Left hindlimb (tissue), 1 donor: ENCODE measurements at regions not wholly inside any gene's neighbourhood (a gene's known extent, or its start where the extent isn't known, plus 50 kb on each side); places are given as distances from the start of the nearest gene placed in this dataset.
A peak's percentile ranks its signal among the peaks of the same experiment; 100 is the strongest.
"Not testable (repeated sequence)": the region's sequence is repeated elsewhere in the genome, so short reads cannot be mapped to it uniquely, and the experiment has no call there.

Source experiments
- DNase-seq: peaks from one replicate; pipeline ENCODE4 v3.0.0-alpha.2; 2018

DNA sequence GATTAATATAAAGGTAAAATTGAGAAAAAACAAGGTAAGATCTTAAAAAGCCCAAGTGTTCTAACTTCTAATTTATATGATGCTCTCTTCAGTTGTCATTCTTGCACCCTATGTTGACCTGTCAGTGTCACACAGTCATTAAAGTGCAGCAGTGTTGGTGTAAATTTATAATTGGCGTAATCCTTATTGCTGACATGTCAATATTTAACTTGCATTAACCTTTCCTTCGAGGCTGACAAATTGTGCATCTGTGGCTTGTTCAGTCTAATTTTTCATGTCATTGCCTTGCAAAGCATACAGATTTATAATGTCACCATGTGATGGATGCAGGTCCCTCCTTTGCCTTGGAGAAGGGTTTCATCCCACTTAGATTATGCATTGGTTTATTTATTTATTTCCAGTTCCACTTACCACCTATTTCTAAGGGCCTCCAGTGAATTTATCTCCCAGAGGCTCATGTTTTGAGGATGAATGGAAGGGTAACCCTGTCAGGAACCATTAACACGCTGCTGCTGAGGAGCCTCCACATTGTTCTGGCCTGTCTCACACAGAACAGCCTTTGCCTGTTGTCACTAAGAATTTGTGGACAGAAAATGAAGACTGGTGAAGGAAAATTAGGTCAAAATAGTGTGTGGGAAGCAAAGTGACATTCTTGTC, 1098.5 kb upstream of the LCORL start:
- DNase-seq: no peak

GRCh38 chr4:19117022-19117421, 1095.5 kb upstream of the LCORL start:
- DNase-seq: no peak

DNA sequence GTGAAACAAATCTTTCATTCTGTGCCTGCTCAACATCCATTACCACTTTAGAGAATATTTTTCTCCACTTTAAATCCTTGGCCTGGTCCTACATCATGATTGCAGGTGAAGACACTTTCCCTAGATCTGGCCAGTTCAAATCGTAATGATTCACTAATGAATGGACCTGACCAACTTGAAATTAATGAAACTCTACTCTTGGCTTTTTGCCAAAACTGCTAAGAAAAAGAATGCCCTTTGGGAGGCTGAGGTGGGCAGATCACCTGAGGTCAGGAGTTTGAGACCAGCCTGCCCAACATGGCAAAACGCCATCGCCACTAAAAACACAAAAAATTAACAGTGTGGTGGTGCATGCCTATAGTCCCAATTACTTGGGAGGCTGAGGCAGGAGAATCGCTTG, 1082.6 kb upstream of the LCORL start:
- DNase-seq: no peak

DNA sequence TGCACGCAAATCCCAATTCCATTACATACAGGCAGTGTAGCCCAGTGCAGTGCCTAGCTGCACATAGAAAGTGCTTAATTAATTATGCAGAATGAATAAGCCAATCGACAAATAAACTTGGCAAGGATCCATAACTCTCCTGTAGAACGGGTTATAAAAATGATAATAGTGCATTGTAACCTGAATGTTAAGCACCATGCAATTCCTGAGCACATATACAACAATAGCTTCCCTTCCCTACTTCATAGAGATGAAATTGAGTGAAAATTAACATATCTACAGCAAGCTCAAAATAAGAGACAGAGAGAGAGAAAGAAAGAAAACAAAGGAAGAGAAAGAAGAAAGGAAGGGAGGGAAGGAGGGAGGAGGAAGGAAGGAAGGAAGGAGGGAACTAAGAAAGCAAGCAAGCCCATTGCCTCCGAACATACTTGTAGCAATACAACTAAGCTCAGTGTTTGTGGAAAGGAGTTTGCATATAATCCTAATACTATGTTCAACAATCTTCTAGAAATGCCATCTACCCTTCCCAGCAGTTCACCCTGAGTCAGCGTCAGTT, 1074.0 kb upstream of the LCORL start:
- DNase-seq: no peak

- DNase-seq: no peak
Measured at GRCh38 chr4:19093951-19094350, 1072.4 kb upstream of the LCORL start.

GRCh38 chr4:19092797-19093196, 1071.2 kb upstream of the LCORL start:
- no peak for DNase-seq

DNA sequence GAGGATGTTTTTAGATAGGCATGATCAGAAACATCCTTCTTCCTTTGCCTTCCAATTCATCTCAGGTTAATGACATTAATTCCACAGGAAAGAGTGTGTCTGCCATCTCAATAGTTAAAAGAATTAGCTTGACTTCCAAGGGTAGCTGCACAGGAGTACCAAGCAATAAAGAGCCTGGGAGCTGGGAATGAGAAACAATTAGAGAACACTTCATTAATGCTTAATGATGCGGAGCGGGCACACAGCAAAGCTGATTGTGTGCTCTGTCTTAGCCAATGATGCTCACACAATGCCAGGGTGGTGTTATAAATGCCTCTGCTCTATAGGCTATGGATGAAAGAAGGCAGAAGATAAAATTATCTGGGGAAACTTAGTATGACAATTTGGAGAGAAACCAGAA, 1052.5 kb upstream of the LCORL start:
- DNase-seq: no peak

DNA sequence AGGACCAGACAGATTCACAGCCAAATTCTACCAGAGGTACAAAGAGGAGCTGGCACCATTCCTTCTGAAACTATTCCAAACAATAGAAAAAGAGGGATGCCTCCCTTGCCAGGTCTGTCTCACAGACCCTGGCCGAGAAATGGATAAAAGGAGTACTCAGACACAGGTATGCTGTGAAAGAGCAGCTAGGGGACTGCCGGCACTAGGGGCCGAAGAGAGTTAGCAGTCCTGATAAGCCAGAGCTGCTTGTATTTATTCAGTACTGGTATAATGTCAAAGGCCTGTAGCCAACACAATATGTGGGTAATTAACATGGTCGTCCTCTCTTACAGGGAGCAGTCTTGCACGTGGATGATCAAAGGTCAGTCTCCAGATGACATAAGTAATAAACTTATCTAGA, 1042.1 kb upstream of the LCORL start:
- DNase-seq: no peak

DNA sequence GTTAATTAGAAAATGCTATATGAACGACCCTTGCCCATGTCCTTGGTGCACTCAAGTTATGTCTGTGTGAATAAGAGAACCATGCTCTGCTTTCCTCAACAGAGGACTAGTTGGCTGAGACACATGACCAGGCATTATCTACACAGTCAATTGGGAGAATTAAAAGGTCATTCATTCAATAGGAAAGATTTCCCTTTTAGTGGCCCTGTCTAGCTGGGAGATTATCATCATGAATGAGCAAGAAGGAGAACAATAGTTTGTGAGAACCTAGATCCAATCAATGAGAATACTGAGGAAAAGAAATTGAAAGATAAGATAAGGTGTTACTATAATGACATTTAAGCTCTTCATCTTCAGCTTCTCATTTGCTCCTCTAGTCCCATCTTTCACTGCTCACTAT, 1033.4 kb upstream of the LCORL start:
- no peak for DNase-seq

- peak; percentile 38 for DNase-seq
Measured at GRCh38 chr4:19051831-19052230, 1030.3 kb upstream of the LCORL start.

GRCh38 chr4:19047279-19047880, 1025.8 kb upstream of the LCORL start:
- DNase-seq: no peak

DNA sequence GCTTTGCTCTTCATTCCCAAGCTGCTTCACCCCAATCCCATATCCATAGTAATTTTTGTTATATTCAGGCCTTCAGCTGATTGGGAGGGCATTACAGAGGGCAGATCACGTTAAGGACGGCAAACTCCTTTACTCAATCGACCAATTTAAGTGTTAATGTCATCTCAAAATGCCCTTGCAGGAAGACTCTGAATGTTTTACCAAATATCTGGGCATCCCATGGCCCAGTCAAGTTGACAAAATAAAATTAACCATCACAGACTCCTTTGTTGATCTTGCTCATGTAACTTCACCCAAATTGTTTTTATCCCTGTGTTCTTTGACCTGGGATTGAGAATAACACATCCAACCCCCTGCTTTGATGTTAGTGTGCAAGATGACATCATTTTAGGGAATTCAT, 1018.3 kb upstream of the LCORL start:
- DNase-seq: no peak

DNA sequence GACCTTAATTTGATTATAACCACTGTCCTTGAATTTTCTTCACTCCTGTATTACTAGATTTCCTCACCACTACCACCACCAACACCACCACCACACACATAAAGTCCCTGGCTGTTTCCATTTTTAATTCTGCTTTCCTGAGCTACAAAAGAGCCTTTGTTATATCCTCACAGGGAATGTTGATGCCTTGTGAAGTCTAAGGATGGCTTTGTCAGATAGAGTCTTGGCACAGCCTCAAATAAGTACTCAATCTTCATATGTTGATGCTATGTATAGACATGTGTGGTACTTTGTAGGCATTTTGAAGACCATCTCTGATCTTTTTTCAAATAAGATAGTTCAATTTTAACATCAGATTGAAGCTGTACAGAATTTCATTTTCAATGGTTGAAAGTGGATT, 1016.7 kb upstream of the LCORL start:
- DNase-seq: no peak

GRCh38 chr4:19033816-19034733, 1012.5 kb upstream of the LCORL start:
- DNase-seq: no peak

- DNase-seq: no peak
Measured at GRCh38 chr4:19030536-19030935, 1009.0 kb upstream of the LCORL start.

DNA sequence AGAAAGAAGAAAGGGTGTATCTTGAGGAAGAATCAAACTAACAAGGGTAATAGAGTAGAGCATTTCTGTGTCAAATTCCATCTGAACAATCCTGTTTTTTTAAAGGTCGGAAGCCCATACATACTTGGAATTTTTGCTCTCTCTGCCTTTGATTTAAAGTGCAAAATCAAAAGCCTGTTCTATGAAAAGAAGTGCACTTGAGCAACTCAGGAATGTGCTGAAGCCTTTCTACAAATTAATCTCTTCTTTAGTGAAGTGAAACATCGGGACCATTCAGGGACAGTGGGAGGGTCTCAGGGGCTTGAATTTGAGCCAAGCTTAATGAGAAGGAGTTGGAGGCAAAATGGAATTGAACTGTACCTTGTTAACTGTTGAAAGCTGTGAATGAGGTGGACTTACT, 1008.5 kb upstream of the LCORL start:
- no peak for DNase-seq

DNA sequence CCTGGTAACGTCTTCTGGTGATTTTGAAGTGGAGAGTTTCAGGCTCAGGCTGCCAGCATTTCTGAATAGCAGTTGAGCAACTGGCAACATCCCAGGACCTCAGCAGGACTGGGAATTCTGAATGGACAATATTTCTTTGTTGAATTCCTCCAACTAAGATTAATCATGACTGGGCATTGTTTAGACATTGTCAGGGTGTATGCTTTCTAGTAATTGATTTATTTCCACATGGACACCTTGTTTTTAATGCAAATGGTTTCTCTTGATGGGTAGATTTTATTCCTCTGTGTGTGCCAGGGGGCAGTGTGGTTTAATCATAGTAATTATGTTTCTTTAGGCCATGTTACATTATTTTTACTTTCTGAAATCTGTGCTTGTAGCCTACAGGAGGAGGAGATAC, 1004.7 kb upstream of the LCORL start:
- DNase-seq: no peak

DNA sequence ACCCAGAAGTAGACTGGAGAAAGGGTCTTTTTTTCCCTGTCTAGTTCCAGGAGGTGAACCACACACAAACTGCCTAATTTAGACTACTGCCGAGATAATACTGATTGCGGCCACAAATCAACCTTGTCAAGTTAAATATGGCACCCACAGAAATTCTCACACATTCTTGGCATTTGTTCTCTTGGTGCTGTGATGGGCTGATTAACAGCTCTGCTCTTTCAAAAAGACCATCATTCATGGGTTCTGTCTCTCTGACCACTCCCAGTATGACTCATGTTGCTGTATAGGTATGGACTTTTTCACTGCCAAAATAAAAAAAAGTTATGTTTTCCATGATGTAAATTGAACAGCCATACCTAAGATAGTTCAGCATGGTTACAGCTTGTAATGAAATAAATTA, 1003.5 kb upstream of the LCORL start:
- no peak for DNase-seq

- DNase-seq: no peak
Measured at GRCh38 chr4:19024047-19024446, 1002.5 kb upstream of the LCORL start.

DNA sequence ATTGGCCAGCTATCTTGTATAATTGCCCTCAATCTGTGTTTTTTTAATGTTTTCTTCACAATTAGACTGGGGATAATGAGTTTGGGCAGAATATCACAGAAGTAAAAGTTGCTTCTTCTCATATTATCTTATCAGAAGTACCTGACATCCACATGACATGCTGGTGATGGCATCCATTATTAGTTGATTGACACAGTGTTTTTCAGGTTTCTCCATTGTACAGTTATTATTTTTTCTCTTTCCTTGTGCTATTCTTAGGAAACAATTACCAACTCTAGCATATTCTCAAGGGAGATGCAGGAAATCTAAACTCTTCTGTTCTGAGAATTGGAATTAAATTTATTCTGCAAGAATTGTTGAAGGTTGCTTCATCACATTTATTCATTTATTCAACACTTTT, 1000.1 kb upstream of the LCORL start:
- DNase-seq: no peak

- not testable (repeated sequence) for DNase-seq
Measured at GRCh38 chr4:19016550-19016949, 995.0 kb upstream of the LCORL start.

DNA sequence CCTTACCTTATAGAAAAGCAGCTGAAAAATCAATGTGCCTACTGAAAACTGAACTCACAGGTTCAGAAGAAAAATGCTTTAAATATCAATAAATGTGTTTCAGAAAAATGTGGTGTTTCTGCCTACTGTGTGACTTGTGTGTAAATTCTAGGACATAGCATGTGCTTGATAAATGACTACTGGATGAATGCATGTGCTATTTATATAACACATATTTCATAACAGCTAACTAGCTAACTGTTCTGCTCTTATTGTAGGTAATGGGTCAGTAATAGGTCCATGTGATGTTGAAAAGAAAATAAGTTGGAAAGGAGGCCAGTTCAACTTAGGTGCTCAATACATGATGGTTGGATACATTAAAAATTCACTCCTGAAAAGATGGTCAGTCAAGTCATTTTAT, 993.0 kb upstream of the LCORL start:
- DNase-seq: no peak

DNA sequence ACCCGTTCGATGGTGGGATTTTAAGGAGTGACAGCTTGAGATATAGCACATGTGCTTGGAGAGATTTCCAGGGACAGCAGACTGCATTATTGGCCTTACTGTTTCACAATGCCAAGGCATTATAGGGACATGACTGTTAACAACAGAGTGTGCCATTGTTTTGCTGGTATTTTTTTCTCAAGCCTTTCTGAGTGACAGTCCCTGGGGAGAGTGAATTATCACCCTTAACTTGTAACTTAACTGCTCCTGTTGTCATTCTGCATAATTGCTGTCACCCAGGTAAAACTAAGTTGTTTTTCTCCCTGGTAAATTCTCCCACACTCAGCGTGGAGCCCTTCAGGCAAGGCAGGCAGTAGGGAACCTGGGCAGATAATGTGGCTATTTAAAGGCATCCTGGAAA, 989.2 kb upstream of the LCORL start:
- no peak for DNase-seq

GRCh38 chr4:19009881-19010280, 988.3 kb upstream of the LCORL start:
- DNase-seq: no peak
